IMR-90 (cell line): ENCODE measurements at regions not wholly inside any gene's neighbourhood (a gene's known extent, or its start where the extent isn't known, plus 50 kb on each side); places are given as distances from the start of the nearest gene placed in this dataset.
A peak's percentile ranks its signal among the peaks of the same experiment; 100 is the strongest.

Experiments
- ATAC-seq: fragments of 200-7000 bp; cut with Tn5 transposase; 2 replicates; pipeline ENCODE4 v1.9.1; 2020; ENCODE audit warnings: low read depth, mild to moderate bottlenecking, moderate library complexity
- BruUV-seq: library from RNA; stranded (reverse); fragments of 400-500 nt; replicated peaks from 2 replicates; lab custom pipeline; 2021; lab: Mats Ljungman, UMichigan
- CTCF ChIA-PET: fragments of 300-600 bp; formaldehyde crosslinking; extraction: SDS; loops from one replicate; lab custom pipeline; 2021; ENCODE audit warnings: antibody characterized with exemption; lab: Yijun Ruan, JAX
- POLR2A ChIA-PET: fragments of 300-600 bp; sonication (Branson Sonifier 250); formaldehyde crosslinking; loops from one replicate; lab custom pipeline; 2022; ENCODE audit warnings: antibody characterized with exemption; ENCODE audit not compliant: unreplicated experiment; lab: Charles Lee
- DNase-seq: peaks from one replicate; pipeline ENCODE4 v3.0.0; 2013
- H2AFZ ChIP-seq: replicated peaks from 2 replicates; pipeline ENCODE3; 2013; ENCODE audit warnings: low read length, mild to moderate bottlenecking; ENCODE audit not compliant: poor library complexity
- H2AK5ac ChIP-seq: 2 replicates; pipeline ENCODE4 v1.6.1; 2013; ENCODE audit warnings: low read depth, low read length, inconsistent platforms
- H2AK9ac ChIP-seq: replicated peaks from 2 replicates; pipeline ENCODE3; 2013; ENCODE audit warnings: mild to moderate bottlenecking, low read depth, low read length, moderate library complexity; ENCODE audit not compliant: poor library complexity
- H2BK120ac ChIP-seq: 2 replicates; pipeline ENCODE4 v1.6.1; 2013; ENCODE audit warnings: low read depth, low read length, inconsistent platforms
- H2BK15ac ChIP-seq: 3 replicates; pipeline ENCODE4 v1.6.1; 2013; ENCODE audit warnings: low read depth, low read length, inconsistent platforms
- H2BK20ac ChIP-seq: 2 replicates; pipeline ENCODE4 v1.6.1; 2013; ENCODE audit warnings: low read depth, mild to moderate bottlenecking, inconsistent platforms, low read length, moderate library complexity
- H2BK5ac ChIP-seq: 2 replicates; pipeline ENCODE4 v1.6.1; 2013; ENCODE audit warnings: mild to moderate bottlenecking, low read depth, low read length, inconsistent platforms; ENCODE audit not compliant: poor library complexity, severe bottlenecking
- H3K14ac ChIP-seq: replicated peaks from 2 replicates; pipeline ENCODE4 v1.6.1; 2013; ENCODE audit warnings: low read depth, low read length, inconsistent platforms
- H3K18ac ChIP-seq: 2 replicates; pipeline ENCODE4 v1.6.1; 2013; ENCODE audit warnings: low read depth, low read length, control low read depth
- H3K23ac ChIP-seq: 2 replicates; pipeline ENCODE4 v1.6.1; 2013; ENCODE audit warnings: low read depth, low read length, inconsistent platforms
- H3K27ac ChIP-seq: 2 replicates; pipeline ENCODE4 v1.5.1; 2013; ENCODE audit warnings: mild to moderate bottlenecking, control low read depth, low read length; ENCODE audit not compliant: insufficient read depth
- H3K27me3 ChIP-seq: 2 replicates; pipeline ENCODE4 v1.6.1; 2013; ENCODE audit warnings: low read length; ENCODE audit not compliant: control insufficient read depth, insufficient read depth
- H3K36me3 ChIP-seq: 2 replicates; pipeline ENCODE4 v1.6.1; 2013; ENCODE audit warnings: low read length, mixed read lengths; ENCODE audit not compliant: control insufficient read depth, insufficient read depth
- H3K4ac ChIP-seq: 2 replicates; pipeline ENCODE4 v1.6.1; 2013; ENCODE audit warnings: low read depth, low read length, inconsistent platforms
- H3K4me1 ChIP-seq: 2 replicates; pipeline ENCODE4 v1.6.1; 2013; ENCODE audit warnings: low read length, mixed read lengths; ENCODE audit not compliant: control insufficient read depth, insufficient read depth
- H3K4me2 ChIP-seq: 2 replicates; pipeline ENCODE4 v1.6.1; 2013; ENCODE audit warnings: low read depth, mild to moderate bottlenecking, control low read depth, low read length, moderate library complexity
- H3K4me3 ChIP-seq: 2 replicates; pipeline ENCODE4 v1.5.1; 2013; ENCODE audit warnings: low read depth, mild to moderate bottlenecking, control low read depth, low read length, moderate library complexity; ENCODE audit not compliant: insufficient read depth
- H3K56ac ChIP-seq: 2 replicates; pipeline ENCODE4 v1.6.1; 2013; ENCODE audit warnings: low read length, inconsistent platforms; ENCODE audit not compliant: insufficient read depth; ENCODE audit errors: extremely low read depth
- H3K79me1 ChIP-seq, 2 experiments: 2 replicates each; pipeline ENCODE4 v1.6.1; 2013; ENCODE audit warnings: low read length in 2 of 2, inconsistent platforms in 1 of 2, low read depth in 1 of 2
- H3K9ac ChIP-seq: 2 replicates; pipeline ENCODE4 v1.6.1; 2013; ENCODE audit warnings: low read depth, low read length, control low read depth
- H3K9me1 ChIP-seq: 2 replicates; pipeline ENCODE4 v1.6.1; 2013; ENCODE audit warnings: low read length, inconsistent platforms; ENCODE audit not compliant: insufficient read depth
- H3K9me3 ChIP-seq: 2 replicates; pipeline ENCODE4 v1.6.1; 2013; ENCODE audit warnings: low read length; ENCODE audit not compliant: control insufficient read depth, insufficient read depth
- H4K20me1 ChIP-seq: 2 replicates; pipeline ENCODE4 v1.6.1; 2013; ENCODE audit warnings: low read length, inconsistent platforms; ENCODE audit not compliant: insufficient read depth
- H4K5ac ChIP-seq: 2 replicates; pipeline ENCODE4 v1.6.1; 2013; ENCODE audit warnings: mild to moderate bottlenecking, low read depth, low read length, control low read depth
- H4K8ac ChIP-seq, 2 experiments: 2 replicates each; pipeline ENCODE4 v1.6.1; 2013; ENCODE audit warnings: low read depth in 2 of 2, low read length in 2 of 2, control low read depth in 1 of 2, inconsistent platforms in 1 of 2
- H4K91ac ChIP-seq: 2 replicates; pipeline ENCODE4 v1.6.1; 2013; ENCODE audit warnings: low read depth, low read length, inconsistent platforms; ENCODE audit not compliant: insufficient read depth
- BHLHE40 ChIP-seq: fragments of 150-350 bp; IDR thresholded peaks from 2 replicates; pipeline ENCODE4 v1.6.1; 2016; ENCODE audit warnings: mild to moderate bottlenecking, low read depth, low read length
- CEBPB ChIP-seq: IDR thresholded peaks from 2 replicates; pipeline ENCODE4 v1.6.1; 2012; ENCODE audit warnings: low read depth, low read length, improper control_type of control experiment
- CHD1 ChIP-seq: IDR thresholded peaks from 2 replicates; pipeline ENCODE4 v1.6.1; 2012; ENCODE audit warnings: low read depth, low read length, improper control_type of control experiment
- ELK1 ChIP-seq: fragments of 150-350 bp; IDR thresholded peaks from 2 replicates; pipeline ENCODE4 v1.6.1; 2016; ENCODE audit warnings: low read depth, mild to moderate bottlenecking, low read length, moderate library complexity, borderline replicate concordance
- FOS ChIP-seq: fragments of 150-350 bp; IDR thresholded peaks from 2 replicates; pipeline ENCODE4 v1.6.1; 2016; ENCODE audit warnings: low read depth, low read length
- MAFK ChIP-seq: IDR thresholded peaks from 2 replicates; pipeline ENCODE4 v1.6.1; 2012; ENCODE audit warnings: low read depth, low read length, improper control_type of control experiment
- MAZ ChIP-seq: IDR thresholded peaks from 2 replicates; pipeline ENCODE4 v1.6.1; 2012; ENCODE audit warnings: low read depth, mild to moderate bottlenecking, low read length, improper control_type of control experiment, moderate library complexity, borderline replicate concordance
- MXI1 ChIP-seq: IDR thresholded peaks from 2 replicates; pipeline ENCODE4 v1.6.1; 2012; ENCODE audit warnings: low read depth, mild to moderate bottlenecking, low read length, moderate library complexity, borderline replicate concordance
- NFE2L2 ChIP-seq: fragments of 150-350 bp; IDR thresholded peaks from 2 replicates; pipeline ENCODE4 v1.6.1; 2016; ENCODE audit warnings: low read depth, mild to moderate bottlenecking, low read length
- POLR2A ChIP-seq: IDR thresholded peaks from 2 replicates; pipeline ENCODE4 v1.6.1; 2012; ENCODE audit warnings: mild to moderate bottlenecking, low read depth, low read length
- RAD21 ChIP-seq: IDR thresholded peaks from 2 replicates; pipeline ENCODE4 v1.6.1; 2012; ENCODE audit warnings: low read length, improper control_type of control experiment
- RCOR1 ChIP-seq: IDR thresholded peaks from 2 replicates; pipeline ENCODE4 v1.6.1; 2012; ENCODE audit warnings: mild to moderate bottlenecking, low read length, improper control_type of control experiment; ENCODE audit not compliant: insufficient replicate concordance
- RFX5 ChIP-seq: IDR thresholded peaks from 2 replicates; pipeline ENCODE4 v1.8.0; 2012; ENCODE audit warnings: low read depth, mild to moderate bottlenecking, low read length, moderate library complexity
- SMC3 ChIP-seq: fragments of 150-350 bp; IDR thresholded peaks from 2 replicates; pipeline ENCODE4 v1.6.1; 2016; ENCODE audit warnings: low read depth, mild to moderate bottlenecking, antibody characterized with exemption, low read length, moderate library complexity
- USF2 ChIP-seq: fragments of 150-350 bp; IDR thresholded peaks from 2 replicates; pipeline ENCODE4 v1.6.1; 2017; ENCODE audit warnings: mild to moderate bottlenecking, antibody characterized with exemption, low read length, low read depth
- WGBS, 2 experiments: methylation state at CpG; one replicate each; pipeline versions ENCODE4 v1.1.5 to v1.1.7; 2013; ENCODE audit warnings: missing lambda C conversion rate in 2 of 2; ENCODE audit not compliant: insufficient read length in 1 of 2; ENCODE audit errors: extremely low coverage in 2 of 2; 5-methylcytosine and 5-hydroxymethylcytosine counted together
- dilution Hi-C: fragments of 300-500 bp; cut with HindIII; formaldehyde crosslinking; loops from one replicate; pipeline ENCODE4 v1.14.3; 2018; ENCODE audit warnings: low sequenced_read_pairs; ENCODE audit not compliant: unreplicated experiment
- in situ Hi-C: fragments of 300-500 bp; cut with MboI; formaldehyde crosslinking; loops from 3 replicates; pipeline ENCODE4 v1.14.3; 2019; ENCODE audit warnings: low sequenced_read_pairs, inconsistent platforms, mixed read lengths
- intact Hi-C: fragments of 100-400 bp; cut with micrococcal nuclease; formaldehyde crosslinking; loops from 2 replicates; pipeline ENCODE4 v1.10.0; 2022
- TF ChIP-seq, protein P1 (sequence below): conservative IDR thresholded peaks from 2 replicates; pipeline ENCODE4 v1.5.1; 2012; ENCODE audit warnings: mild to moderate bottlenecking, low read depth, low read length, improper control_type of control experiment

GRCh38 chr20:40865095-40865494, 163.5 kb upstream of the TOP1 start:
- Histone ChIP-seq H2BK5ac (no peak overlapping the region), H3K23ac (no peak overlapping the region), H3K14ac (no peak overlapping the region), H3K4me3 (no peak overlapping the region), H4K8ac (no peak overlapping the region), H3K9ac (no peak overlapping the region), H3K4me2 (no peak overlapping the region), H2AK5ac (no peak overlapping the region), H3K18ac (no peak overlapping the region), H4K91ac (no peak overlapping the region), H3K4ac (no peak overlapping the region), H3K79me1 (0 out of 4 replicates have a peak, but pooled peaks cover 0 to 2% of the 10 kb centered on the region in 2 experiments), H2BK20ac (no peak overlapping the region), H3K9me3 (no peaks in the 10 kb centered on the region), H2BK15ac (no peak overlapping the region), H3K9me1 (peaks cover 15% of the 10 kb centered on the region), H4K5ac (no peak overlapping the region), H2AFZ (peak overlapping the region; percentile 47), H3K56ac (no peak overlapping the region), H4K20me1 (peaks cover 18% of the 10 kb centered on the region; the same call in 1 of the 2 replicates), H3K27ac (no peak overlapping the region), H3K36me3 (no peaks in the 10 kb centered on the region), H3K4me1 (peaks cover 14% of the 10 kb centered on the region; the same call in 1 of the 2 replicates), H2BK120ac (no peak overlapping the region), H3K27me3 (peaks cover 2% of the 10 kb centered on the region; the same call in 1 of the 2 replicates), H2AK9ac (no peak overlapping the region)
- BruUV-seq = no TSS peak
- TF ChIP-seq RFX5 (no peak), SMC3 (no peak), RCOR1 (no peak), RAD21 (no peak), POLR2A (no peak), BHLHE40 (no peak), MAZ (no peak), ELK1 (no peak), FOS (no peak), CHD1 (no peak), NFE2L2 (no peak), MAFK (no peak), CEBPB (no peak), USF2 (no peak), MXI1 (no peak)
- TF ChIP-seq, protein P1, sequence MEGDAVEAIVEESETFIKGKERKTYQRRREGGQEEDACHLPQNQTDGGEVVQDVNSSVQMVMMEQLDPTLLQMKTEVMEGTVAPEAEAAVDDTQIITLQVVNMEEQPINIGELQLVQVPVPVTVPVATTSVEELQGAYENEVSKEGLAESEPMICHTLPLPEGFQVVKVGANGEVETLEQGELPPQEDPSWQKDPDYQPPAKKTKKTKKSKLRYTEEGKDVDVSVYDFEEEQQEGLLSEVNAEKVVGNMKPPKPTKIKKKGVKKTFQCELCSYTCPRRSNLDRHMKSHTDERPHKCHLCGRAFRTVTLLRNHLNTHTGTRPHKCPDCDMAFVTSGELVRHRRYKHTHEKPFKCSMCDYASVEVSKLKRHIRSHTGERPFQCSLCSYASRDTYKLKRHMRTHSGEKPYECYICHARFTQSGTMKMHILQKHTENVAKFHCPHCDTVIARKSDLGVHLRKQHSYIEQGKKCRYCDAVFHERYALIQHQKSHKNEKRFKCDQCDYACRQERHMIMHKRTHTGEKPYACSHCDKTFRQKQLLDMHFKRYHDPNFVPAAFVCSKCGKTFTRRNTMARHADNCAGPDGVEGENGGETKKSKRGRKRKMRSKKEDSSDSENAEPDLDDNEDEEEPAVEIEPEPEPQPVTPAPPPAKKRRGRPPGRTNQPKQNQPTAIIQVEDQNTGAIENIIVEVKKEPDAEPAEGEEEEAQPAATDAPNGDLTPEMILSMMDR = no peak
- ChIA-PET CTCF (no interaction called here), POLR2A (no interaction called here)
- DNase-seq (no peak), ATAC-seq (no peak)
- intact Hi-C loops (no loop called here), dilution Hi-C loops (no loop called here), in situ Hi-C loops (no loop called here)
- 90% methylated on average over 2 of the region's 3 CpGs; no CpG with 5 or more reads in 1 of the 2 experiments for WGBS, 2 experiments
